ENCODE measurements at regions not wholly inside any gene's neighbourhood (a gene's known extent, or its start where the extent isn't known, plus 50 kb on each side); places are given as distances from the start of the nearest gene placed in this dataset.

GRCh38 chr6:23086100-23086499 lies 516.7 kb downstream of the HDGFL1 start:
- H3K79me1 ChIP-seq (ENCODE audit: insufficient read depth, low read depth, low read length, poor library complexity, severe bottlenecking) = no peaks in the 10 kb centered on the region
- no peak overlapping the region for H2AFZ ChIP-seq (ENCODE audit: low read length)
- H3K4me3 Mint-ChIP-seq = no peak overlapping the region
- no peaks in the 10 kb centered on the region for H3K36me3 Mint-ChIP-seq (ENCODE audit: insufficient read depth in 1 of 3, low read depth in 3 of 3)
- no peak overlapping the region for H4K8ac ChIP-seq (replicated peaks; ENCODE audit: insufficient read length, low read depth, low read length)
- no peak overlapping the region for H3K18ac ChIP-seq (ENCODE audit: insufficient read length, low read depth, low read length)
- H2BK120ac ChIP-seq (ENCODE audit: low read depth, low read length, poor library complexity, severe bottlenecking) = no peak overlapping the region
- WGBS (ENCODE audit: extremely low coverage, insufficient read length, low lambda C conversion rate) = no CpG with 5 or more reads among the region's 2 CpGs
- no peak overlapping the region for H2BK12ac ChIP-seq (ENCODE audit: insufficient read length, low read depth, low read length)
- H3K4ac ChIP-seq (ENCODE audit: low read depth, low read length) = no peak overlapping the region
- no peaks in the 10 kb centered on the region for H3K4me1 ChIP-seq (ENCODE audit: insufficient read depth, low read length)
- H3K23me2 ChIP-seq (ENCODE audit: insufficient read length, low read depth, low read length, poor library complexity, severe bottlenecking) = no peaks in the 10 kb centered on the region
- H3K14ac ChIP-seq (ENCODE audit: insufficient read depth, low read length) = no peak overlapping the region
- H3T11ph ChIP-seq (ENCODE audit: low read length) = no peak overlapping the region
- no peak overlapping the region for H3K27ac Mint-ChIP-seq
- DNase-seq = no peak
- H3K27me3 ChIP-seq (ENCODE audit: insufficient read depth, low read length) = no peaks in the 10 kb centered on the region
- no peak overlapping the region for H2BK5ac ChIP-seq (ENCODE audit: insufficient read length, low read length)
- H3K27me3 Mint-ChIP-seq (ENCODE audit: low read depth) = no peaks in the 10 kb centered on the region; the same call in 1 of the 2 replicates
- no peak overlapping the region for H4K91ac ChIP-seq (ENCODE audit: insufficient read length, low read depth, low read length)
- no peak overlapping the region for H2AK5ac ChIP-seq (ENCODE audit: insufficient read length, low read length)
- no peak for TF ChIP-seq CTCF (conservative IDR thresholded peaks at IDR 0.05)
- no peaks in the 10 kb centered on the region; a peak in 1 of 5 replicates for H3K9me3 Mint-ChIP-seq
- no peak overlapping the region for H3K9ac ChIP-seq (ENCODE audit: extremely low read depth, insufficient read length, low read length)
- H4K5ac ChIP-seq (ENCODE audit: insufficient read length, low read depth, low read length) = no peak overlapping the region
- no peak overlapping the region for H3K23ac ChIP-seq (ENCODE audit: insufficient read length, low read depth, low read length)
- no peak overlapping the region for H2BK15ac ChIP-seq (ENCODE audit: low read depth, low read length)
- no peaks in the 10 kb centered on the region for H4K20me1 ChIP-seq (ENCODE audit: control insufficient read depth, insufficient read depth, insufficient read length)
- H3K79me2 ChIP-seq (ENCODE audit: insufficient read depth, low read length) = no peaks in the 10 kb centered on the region
- no peak overlapping the region for H3K27ac ChIP-seq (ENCODE audit: insufficient read length, low read depth, low read length)
- H3K4me2 ChIP-seq (ENCODE audit: insufficient read depth, insufficient read length, low read length) = no peak overlapping the region
- no peak overlapping the region for H3K56ac ChIP-seq (ENCODE audit: insufficient read length, low read depth, low read length)
- no peak overlapping the region for H2BK20ac ChIP-seq (ENCODE audit: low read depth, low read length, poor library complexity, severe bottlenecking)
- peaks cover 0 to 2% of the 10 kb centered on the region in 2 experiments; a peak in 2 of 4 replicates for H3K4me1 Mint-ChIP-seq
- no peaks in the 10 kb centered on the region for H3K9me3 ChIP-seq (ENCODE audit: control insufficient read depth, low read depth, low read length)
